ENCODE measurements at regions not wholly inside any gene's neighbourhood (a gene's known extent, or its start where the extent isn't known, plus 50 kb on each side); places are given as distances from the start of the nearest gene placed in this dataset.

DNA sequence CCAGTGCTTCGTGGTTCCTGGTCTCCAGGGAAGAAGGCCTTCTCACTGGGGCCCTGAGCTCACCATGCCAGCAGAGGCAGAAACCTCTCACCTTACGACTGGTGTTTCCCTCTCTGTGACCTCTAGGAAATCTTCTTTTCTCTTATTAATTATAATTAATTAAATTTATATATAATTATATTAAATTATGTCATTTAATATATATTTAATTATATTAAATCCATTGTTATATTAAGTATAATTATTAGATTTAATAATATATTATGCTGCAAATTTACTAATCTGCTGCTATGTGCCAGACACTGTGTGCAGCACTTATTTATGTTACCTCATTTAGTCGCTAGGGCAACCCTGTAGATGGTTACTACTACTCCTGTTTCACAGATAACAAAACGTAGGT is 70.3 kb upstream of the MBIP start:
- TF ChIP-seq, protein P1, sequence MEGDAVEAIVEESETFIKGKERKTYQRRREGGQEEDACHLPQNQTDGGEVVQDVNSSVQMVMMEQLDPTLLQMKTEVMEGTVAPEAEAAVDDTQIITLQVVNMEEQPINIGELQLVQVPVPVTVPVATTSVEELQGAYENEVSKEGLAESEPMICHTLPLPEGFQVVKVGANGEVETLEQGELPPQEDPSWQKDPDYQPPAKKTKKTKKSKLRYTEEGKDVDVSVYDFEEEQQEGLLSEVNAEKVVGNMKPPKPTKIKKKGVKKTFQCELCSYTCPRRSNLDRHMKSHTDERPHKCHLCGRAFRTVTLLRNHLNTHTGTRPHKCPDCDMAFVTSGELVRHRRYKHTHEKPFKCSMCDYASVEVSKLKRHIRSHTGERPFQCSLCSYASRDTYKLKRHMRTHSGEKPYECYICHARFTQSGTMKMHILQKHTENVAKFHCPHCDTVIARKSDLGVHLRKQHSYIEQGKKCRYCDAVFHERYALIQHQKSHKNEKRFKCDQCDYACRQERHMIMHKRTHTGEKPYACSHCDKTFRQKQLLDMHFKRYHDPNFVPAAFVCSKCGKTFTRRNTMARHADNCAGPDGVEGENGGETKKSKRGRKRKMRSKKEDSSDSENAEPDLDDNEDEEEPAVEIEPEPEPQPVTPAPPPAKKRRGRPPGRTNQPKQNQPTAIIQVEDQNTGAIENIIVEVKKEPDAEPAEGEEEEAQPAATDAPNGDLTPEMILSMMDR (IDR thresholded peaks at IDR 0.05), result no peak
- TF ChIP-seq POLR2A (IDR thresholded peaks at IDR 0.05), result no peak
